ENCODE measurements at regions not wholly inside any gene's neighbourhood (a gene's known extent, or its start where the extent isn't known, plus 50 kb on each side); places are given as distances from the start of the nearest gene placed in this dataset.
A peak's percentile ranks its signal among the peaks of the same experiment; 100 is the strongest.

DNA sequence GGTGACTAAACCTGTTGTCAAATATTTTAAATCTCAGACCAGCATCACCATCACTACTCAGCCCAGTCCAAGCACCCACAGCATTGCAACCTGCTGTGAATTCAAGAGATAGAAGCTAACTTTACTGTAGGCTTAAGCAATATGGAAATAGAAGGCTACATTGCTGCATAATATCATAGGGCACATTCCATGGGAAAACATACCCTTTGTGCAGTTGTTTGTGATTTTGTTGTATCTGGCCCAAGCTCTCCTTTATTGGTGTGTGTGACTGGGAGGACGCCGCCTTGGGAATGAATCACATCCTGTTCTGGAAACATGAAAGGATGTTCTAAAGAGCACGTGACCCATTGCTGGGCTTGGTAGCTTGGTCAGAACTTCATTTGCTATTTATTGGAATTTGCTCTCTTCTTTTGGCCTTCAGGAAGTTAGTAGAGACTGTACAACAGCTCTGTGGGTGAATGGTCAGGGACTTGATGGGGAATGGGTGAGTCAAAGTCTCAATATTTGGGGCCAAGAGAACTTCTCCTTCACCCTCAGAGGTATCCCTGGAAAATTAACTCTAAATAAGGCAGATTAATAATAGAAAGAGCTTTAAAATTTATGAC is 106.8 kb upstream of the SERPINE2 start:
- peak overlapping the region; percentile 97 for H3K27ac Mint-ChIP-seq (ENCODE audit: low read depth, unreplicated experiment)
- CTCF ChIA-PET: interaction anchor here (0.8 to 1.4 kb wide), 2 partner anchors 137 to 152 kb away, joined by 4 to 5 read pairs; no protein-coding TSS in a partner anchor
- no peaks in the 10 kb centered on the region for H3K9me3 Mint-ChIP-seq (ENCODE audit: unreplicated experiment)
- BruUV-seq (replicated peaks): TSS peak; percentile 73
- peak; percentile 91 for DNase-seq (ENCODE audit: unreplicated experiment)
- peaks cover 45% of the 10 kb centered on the region for H3K4me1 Mint-ChIP-seq (ENCODE audit: insufficient read depth, unreplicated experiment)
- no peaks in the 10 kb centered on the region for H3K27me3 Mint-ChIP-seq (ENCODE audit: insufficient read depth, unreplicated experiment)
- no peaks in the 10 kb centered on the region for H3K36me3 Mint-ChIP-seq (ENCODE audit: insufficient read depth, unreplicated experiment)
- intact Hi-C loops (cut with micrococcal nuclease): loop anchor here (2.0 to 5.0 kb wide), 3 partner anchors 59 to 136 kb away; no protein-coding TSS in a partner anchor
- TF ChIP-seq, protein P1, sequence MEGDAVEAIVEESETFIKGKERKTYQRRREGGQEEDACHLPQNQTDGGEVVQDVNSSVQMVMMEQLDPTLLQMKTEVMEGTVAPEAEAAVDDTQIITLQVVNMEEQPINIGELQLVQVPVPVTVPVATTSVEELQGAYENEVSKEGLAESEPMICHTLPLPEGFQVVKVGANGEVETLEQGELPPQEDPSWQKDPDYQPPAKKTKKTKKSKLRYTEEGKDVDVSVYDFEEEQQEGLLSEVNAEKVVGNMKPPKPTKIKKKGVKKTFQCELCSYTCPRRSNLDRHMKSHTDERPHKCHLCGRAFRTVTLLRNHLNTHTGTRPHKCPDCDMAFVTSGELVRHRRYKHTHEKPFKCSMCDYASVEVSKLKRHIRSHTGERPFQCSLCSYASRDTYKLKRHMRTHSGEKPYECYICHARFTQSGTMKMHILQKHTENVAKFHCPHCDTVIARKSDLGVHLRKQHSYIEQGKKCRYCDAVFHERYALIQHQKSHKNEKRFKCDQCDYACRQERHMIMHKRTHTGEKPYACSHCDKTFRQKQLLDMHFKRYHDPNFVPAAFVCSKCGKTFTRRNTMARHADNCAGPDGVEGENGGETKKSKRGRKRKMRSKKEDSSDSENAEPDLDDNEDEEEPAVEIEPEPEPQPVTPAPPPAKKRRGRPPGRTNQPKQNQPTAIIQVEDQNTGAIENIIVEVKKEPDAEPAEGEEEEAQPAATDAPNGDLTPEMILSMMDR (IDR thresholded peaks at IDR 0.05; ENCODE audit: unreplicated experiment): no peak
- H3K4me3 Mint-ChIP-seq (ENCODE audit: unreplicated experiment): peak overlapping the region; percentile 42
- POLR2A ChIA-PET: interaction anchor here (0.6 to 1.6 kb wide), 4 partner anchors 10 to 121 kb away, joined by 3 to 8 read pairs (median 4); no protein-coding TSS in a partner anchor

DNA sequence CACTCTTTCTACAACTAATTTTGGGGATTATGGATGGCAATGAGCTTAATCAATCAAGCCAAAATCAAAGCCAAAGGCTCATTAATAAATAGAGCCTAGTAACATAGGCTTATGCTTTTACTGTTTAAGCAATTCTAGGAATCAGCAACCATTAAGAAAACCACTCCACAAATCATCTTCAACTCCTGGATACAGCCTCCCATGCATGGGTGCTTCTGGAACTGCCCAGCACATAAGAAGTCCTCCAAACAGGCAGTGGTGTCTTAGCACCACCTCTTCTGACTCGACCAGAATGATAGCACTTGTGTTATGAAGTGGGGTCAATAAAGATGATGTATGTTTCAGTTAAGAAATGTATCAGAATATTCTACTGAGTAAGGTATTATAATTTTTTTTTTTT is 104.4 kb upstream of the SERPINE2 start:
- H3K4me3 Mint-ChIP-seq (ENCODE audit: unreplicated experiment): no peak overlapping the region
- intact Hi-C loops (cut with micrococcal nuclease): loop anchor here (2.0 to 5.0 kb wide), 3 partner anchors 41 to 105 kb away; partner anchors contain the start of gene SERPINE2
- CTCF ChIA-PET: interaction anchor here (0.6 to 1.5 kb wide), 4 partner anchors 9 to 637 kb away, joined by 3 to 4 read pairs (median 4); no protein-coding TSS in a partner anchor
- H3K36me3 Mint-ChIP-seq (ENCODE audit: insufficient read depth, unreplicated experiment): no peaks in the 10 kb centered on the region
- DNase-seq (ENCODE audit: unreplicated experiment): no peak
- TF ChIP-seq, protein P1 (IDR thresholded peaks at IDR 0.05; ENCODE audit: unreplicated experiment): no peak
- POLR2A ChIA-PET: interaction anchor here (2.1 kb wide), 1 partner anchor 139 kb away, joined by 6 read pairs; no protein-coding TSS in a partner anchor
- peak overlapping the region; percentile 99 for H3K27ac Mint-ChIP-seq (ENCODE audit: low read depth, unreplicated experiment)
- no peaks in the 10 kb centered on the region for H3K27me3 Mint-ChIP-seq (ENCODE audit: insufficient read depth, unreplicated experiment)
- H3K9me3 Mint-ChIP-seq (ENCODE audit: unreplicated experiment): no peaks in the 10 kb centered on the region
- peaks cover 38% of the 10 kb centered on the region for H3K4me1 Mint-ChIP-seq (ENCODE audit: insufficient read depth, unreplicated experiment)
- BruUV-seq (replicated peaks): no TSS peak

DNA sequence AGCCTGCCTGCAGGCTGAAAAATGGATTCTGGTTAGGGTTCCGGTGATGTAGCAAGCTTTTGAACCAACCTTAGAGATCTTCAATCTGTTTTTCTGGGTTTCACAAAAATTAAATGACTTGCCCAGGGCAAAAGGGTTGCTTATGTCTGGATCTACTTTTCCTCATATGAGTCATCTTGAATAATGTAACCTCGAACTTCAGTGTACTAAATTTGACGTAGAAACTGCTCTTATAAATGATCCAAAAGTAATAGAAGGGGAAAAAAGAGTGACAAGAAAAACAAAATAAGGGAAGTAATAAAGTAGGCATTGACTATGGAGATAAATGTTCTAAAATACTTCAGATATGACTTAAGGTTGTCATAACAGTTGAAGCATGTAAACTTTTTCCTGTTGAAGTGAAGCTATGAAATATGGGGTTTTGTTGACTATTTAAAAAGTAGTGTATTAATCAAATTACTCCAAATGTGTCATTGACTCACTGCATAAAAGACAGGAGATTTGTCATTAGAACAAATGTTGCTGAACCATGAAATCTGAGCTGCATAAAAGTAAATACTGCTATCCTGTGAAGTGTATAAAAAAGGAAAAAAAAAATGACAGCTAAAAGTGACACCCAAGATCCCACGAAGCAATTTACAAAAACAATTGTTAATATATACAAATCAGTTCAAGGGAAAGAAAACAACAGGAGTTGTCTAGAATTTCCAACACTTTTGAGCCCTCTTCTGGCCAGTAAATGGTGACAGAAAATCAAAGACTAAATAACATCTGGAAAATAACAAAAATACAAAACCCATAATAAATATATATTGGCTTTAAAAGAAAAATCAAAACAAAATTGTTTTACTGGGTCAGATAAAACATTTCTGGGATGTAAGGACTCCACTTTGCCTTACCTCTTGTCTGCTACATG is 103.6 kb upstream of the SERPINE2 start:
- Mint-ChIP-seq H3K9me3 (ENCODE audit: unreplicated experiment) (no peaks in the 10 kb centered on the region), H3K4me3 (ENCODE audit: unreplicated experiment) (peak overlapping the region; percentile 62), H3K27ac (ENCODE audit: low read depth, unreplicated experiment) (peak overlapping the region; percentile 99), H3K27me3 (ENCODE audit: insufficient read depth, unreplicated experiment) (no peaks in the 10 kb centered on the region), H3K4me1 (ENCODE audit: insufficient read depth, unreplicated experiment) (peaks cover 37% of the 10 kb centered on the region), H3K36me3 (ENCODE audit: insufficient read depth, unreplicated experiment) (no peaks in the 10 kb centered on the region)
- TF ChIP-seq, protein P1 (IDR thresholded peaks at IDR 0.05; ENCODE audit: unreplicated experiment): peak; percentile 4
- intact Hi-C loops (cut with micrococcal nuclease): loop anchor here (1.0 to 5.0 kb wide), 4 partner anchors 40 to 149 kb away; partner anchors contain the start of gene SERPINE2
- ChIA-PET CTCF (interaction anchor here (0.6 to 1.1 kb wide), 6 partner anchors 10 to 142 kb away, joined by 3 to 6 read pairs (median 4); no protein-coding TSS in a partner anchor), POLR2A (interaction anchor here (0.6 to 2.1 kb wide), 6 partner anchors 56 to 149 kb away, joined by 3 to 8 read pairs (median 4); no protein-coding TSS in a partner anchor)
- DNase-seq (ENCODE audit: unreplicated experiment): peak; percentile 79
- BruUV-seq (replicated peaks): no TSS peak
